ENCODE measurements at regions not wholly inside any gene's neighbourhood (a gene's known extent, or its start where the extent isn't known, plus 50 kb on each side); places are given as distances from the start of the nearest gene placed in this dataset.
"Not testable (repeated sequence)": the region's sequence is repeated elsewhere in the genome, so short reads cannot be mapped to it uniquely, and the experiment has no call there.

DNA sequence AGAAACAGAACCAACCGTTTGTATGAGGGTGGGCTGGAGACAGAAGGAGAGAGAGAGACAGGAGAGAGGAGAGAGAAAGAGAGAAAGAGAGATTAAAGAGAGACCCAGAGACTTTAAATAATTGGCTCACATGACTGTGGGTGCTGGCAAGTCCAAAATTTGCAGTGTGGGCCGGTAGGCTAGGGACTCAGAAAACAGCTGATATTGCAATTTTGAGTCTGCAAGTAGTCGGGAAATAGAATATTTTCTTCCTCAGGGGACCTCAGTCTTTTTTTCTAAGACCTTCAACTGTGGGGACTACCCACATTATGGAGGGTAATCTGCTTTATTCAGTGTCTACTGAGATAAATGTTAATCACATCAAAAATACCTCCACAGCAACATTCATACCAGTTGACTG lies 1439.0 kb downstream of the CDH11 start:
- TF ChIP-seq CTCF (IDR thresholded peaks at IDR 0.05; ENCODE audit: insufficient read depth, low read depth, low read length) = no peak
- no peak overlapping the region for H3K4me3 ChIP-seq (ENCODE audit: low read depth, low read length)
- DNase-seq (ENCODE audit: low read depth) = no peak

DNA sequence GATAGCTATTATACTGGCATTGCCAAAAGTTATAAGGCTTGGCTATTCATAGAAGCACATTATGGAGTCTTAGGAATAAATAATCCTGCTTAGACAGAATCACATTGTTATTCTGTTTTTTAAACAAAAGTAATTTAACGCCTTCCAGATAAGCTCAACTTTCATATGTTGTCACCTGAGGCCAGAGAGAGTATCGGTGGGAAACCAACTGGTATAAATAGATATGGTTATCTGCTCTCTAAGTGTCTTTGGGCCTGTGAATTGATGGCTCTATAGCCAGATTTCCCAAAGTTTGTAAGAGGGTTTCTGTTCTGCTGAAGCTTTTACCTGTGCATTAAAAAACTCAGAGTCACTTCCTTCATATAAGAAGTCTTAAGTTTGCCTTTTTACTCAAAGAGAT lies 1449.4 kb downstream of the CDH11 start:
- TF ChIP-seq CTCF (IDR thresholded peaks at IDR 0.05; ENCODE audit: insufficient read depth, low read depth, low read length) = no peak
- no peak for DNase-seq (ENCODE audit: low read depth)
- no peak overlapping the region for H3K4me3 ChIP-seq (ENCODE audit: low read depth, low read length)

DNA sequence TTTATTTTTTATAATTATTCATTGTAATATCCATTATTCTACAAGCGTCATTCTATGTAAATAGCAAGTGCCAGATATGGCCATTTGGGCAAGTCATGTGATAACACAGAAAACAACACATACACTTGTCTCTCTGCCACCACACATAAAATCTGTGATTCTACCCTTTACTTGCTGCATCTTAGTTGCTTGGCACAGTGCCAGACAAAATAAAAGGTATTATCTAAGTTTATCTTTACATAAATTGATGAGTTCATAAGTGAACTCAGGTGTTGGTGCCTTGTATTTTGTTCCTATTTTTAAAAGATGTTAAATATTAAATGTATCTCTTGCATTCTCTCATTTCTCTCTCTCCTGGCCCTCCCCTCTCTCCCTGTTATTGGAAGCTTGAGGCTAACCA lies 1458.7 kb downstream of the CDH11 start:
- TF ChIP-seq CTCF (IDR thresholded peaks at IDR 0.05; ENCODE audit: insufficient read depth, low read depth, low read length) = no peak
- H3K4me3 ChIP-seq (ENCODE audit: low read depth, low read length) = no peak overlapping the region
- DNase-seq (ENCODE audit: low read depth) = no peak

GRCh38 chr16:63655846-63656245 lies 1466.0 kb downstream of the CDH11 start:
- TF ChIP-seq CTCF (IDR thresholded peaks at IDR 0.05; ENCODE audit: insufficient read depth, low read depth, low read length) = no peak
- no peak for DNase-seq (ENCODE audit: low read depth)
- no peak overlapping the region for H3K4me3 ChIP-seq (ENCODE audit: low read depth, low read length)

DNA sequence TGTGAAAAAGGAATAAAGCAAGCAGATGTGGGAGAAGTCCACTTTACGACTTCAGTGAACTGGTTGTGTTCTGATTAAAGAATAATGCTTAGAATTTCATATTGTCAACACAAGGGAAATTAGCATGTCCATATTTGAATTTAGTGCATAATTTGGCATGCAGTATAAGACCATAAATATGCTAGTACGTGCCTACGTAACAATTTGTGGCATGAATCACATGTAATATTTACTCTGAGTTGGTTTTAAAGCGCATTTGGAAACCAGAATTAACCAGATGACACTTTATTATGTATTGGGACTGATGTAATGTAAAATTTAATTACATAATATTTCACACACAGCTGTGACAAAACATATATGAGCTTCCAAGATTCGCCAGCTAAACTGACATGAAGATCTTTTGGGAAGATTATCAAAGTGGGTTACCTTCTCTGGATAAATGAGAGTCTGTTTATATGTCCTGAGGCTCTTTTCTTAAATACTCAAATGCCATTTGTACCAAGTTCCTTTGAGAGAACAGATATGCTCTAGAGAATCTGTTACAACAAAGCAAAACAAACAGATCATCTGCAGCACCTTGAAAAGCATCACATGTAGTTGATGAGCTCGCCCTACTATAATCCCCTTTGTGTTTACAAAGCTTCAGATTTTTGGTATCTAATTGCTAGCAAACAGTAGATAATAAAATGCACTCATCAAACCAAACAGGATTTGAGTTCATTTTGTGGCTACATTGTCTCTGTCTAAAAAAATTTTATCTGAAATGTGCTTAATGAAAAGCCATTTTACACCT lies 1468.6 kb downstream of the CDH11 start:
- no peak for TF ChIP-seq CTCF (IDR thresholded peaks at IDR 0.05; ENCODE audit: insufficient read depth, low read depth, low read length)
- H3K4me3 ChIP-seq (ENCODE audit: low read depth, low read length) = no peak overlapping the region
- no peak for DNase-seq (ENCODE audit: low read depth)

- DNase-seq (ENCODE audit: low read depth) = no peak
- no peak overlapping the region for H3K4me3 ChIP-seq (ENCODE audit: low read depth, low read length)
- TF ChIP-seq CTCF (IDR thresholded peaks at IDR 0.05; ENCODE audit: insufficient read depth, low read depth, low read length) = no peak
Observed at GRCh38 chr16:63652091-63652490, 1469.8 kb downstream of the CDH11 start.

DNA sequence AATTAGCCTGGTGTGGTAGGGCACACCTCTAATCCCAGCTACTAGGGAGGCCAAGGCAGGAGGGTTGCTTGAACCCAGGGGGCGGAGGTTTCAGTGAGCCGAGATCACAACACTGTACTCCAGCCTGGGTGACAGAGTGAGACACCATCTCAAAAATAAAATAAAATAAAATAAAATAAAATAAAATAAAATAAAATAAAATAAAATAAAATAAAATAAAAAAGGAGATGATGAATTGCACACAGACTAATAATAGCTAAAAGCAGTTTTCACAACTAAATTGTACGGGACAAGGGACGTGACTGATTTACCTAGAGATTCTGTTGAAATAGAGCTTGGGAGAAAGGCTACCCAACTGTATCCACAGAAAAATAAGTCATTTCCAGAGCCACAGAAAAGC lies 1471.3 kb downstream of the CDH11 start:
- no peak for DNase-seq (ENCODE audit: low read depth)
- no peak overlapping the region for H3K4me3 ChIP-seq (ENCODE audit: low read depth, low read length)
- TF ChIP-seq CTCF (IDR thresholded peaks at IDR 0.05; ENCODE audit: insufficient read depth, low read depth, low read length) = no peak

DNA sequence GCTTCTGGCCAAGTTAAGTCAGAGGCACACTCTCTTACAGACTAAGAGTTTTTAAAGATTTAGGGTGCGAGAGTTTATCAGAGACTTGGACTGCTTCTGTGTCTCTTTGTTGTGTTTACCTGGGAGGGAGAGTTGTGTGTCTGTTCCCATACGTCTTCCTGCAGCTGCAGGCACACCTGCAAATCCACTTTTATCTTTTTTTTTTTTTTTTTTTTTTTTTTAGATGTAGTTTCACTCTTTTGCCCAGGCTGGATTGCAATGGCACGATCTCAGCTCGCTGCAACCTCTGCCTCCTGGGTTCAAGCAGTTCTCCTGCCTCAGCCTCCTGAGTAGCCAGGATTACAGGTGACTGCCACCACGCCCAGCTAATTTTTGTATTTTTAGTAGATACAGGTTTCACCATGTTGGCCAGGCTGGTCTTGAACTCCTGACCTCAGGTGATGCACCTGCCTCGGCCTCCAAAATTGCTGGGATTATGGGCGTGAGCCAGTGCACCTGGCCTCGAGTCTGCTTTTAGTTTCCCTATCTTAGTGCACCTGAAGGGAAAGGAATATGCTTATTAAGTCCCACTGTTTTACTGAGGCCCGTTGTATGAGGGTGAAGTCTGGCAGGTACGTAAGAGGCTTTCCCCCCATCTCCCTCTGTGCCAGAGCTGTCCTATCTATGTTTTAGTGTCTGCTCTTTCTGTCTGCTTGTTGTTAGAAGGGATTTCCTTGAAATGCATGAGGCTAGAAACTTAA lies 1488.0 kb downstream of the CDH11 start:
- not testable (repeated sequence) for H3K4me3 ChIP-seq (ENCODE audit: low read depth, low read length); DNase-seq (ENCODE audit: low read depth)

Measured in fibroblast of villous mesenchyme (primary cell).